IPS DF 4.7 (cell line): ENCODE measurements at regions not wholly inside any gene's neighbourhood (a gene's known extent, or its start where the extent isn't known, plus 50 kb on each side); places are given as distances from the start of the nearest gene placed in this dataset.
A peak's percentile ranks its signal among the peaks of the same experiment; 100 is the strongest.
"Not testable (repeated sequence)": the region's sequence is repeated elsewhere in the genome, so short reads cannot be mapped to it uniquely, and the experiment has no call there.

Experiments used
- DNase-seq: peaks from one replicate; pipeline ENCODE4 v3.0.0-alpha.2; 2013; ENCODE audit warnings: low spot score; ENCODE audit errors: extremely low read depth

GRCh38 chr3:135629701-135630408 is 335.7 kb upstream of the PPP2R3A start:
- DNase-seq, result no peak

- DNase-seq, result no peak
These were observed 332.9 kb upstream of the PPP2R3A start for GRCh38 chr3:135632556-135633065.

GRCh38 chr3:135633078-135633477 is 332.4 kb upstream of the PPP2R3A start:
- no peak for DNase-seq

GRCh38 chr3:135636596-135636995 is 328.9 kb upstream of the PPP2R3A start:
- DNase-seq, result no peak

GRCh38 chr3:135637013-135637412 is 328.5 kb upstream of the PPP2R3A start:
- no peak for DNase-seq

- no peak for DNase-seq
These were observed 323.8 kb upstream of the PPP2R3A start for GRCh38 chr3:135641761-135642160.

- no peak for DNase-seq
These were observed 320.0 kb upstream of the PPP2R3A start for GRCh38 chr3:135645541-135645940.

- no peak for DNase-seq
These were observed 318.7 kb upstream of the PPP2R3A start for GRCh38 chr3:135646873-135647272.

- DNase-seq, result no peak
These were observed 316.2 kb upstream of the PPP2R3A start for GRCh38 chr3:135649361-135649760.

GRCh38 chr3:135650309-135650708 is 315.2 kb upstream of the PPP2R3A start:
- DNase-seq, result no peak

- DNase-seq, result no peak
These were observed 313.1 kb upstream of the PPP2R3A start for GRCh38 chr3:135652388-135652787.

GRCh38 chr3:135655328-135655727 is 310.2 kb upstream of the PPP2R3A start:
- DNase-seq, result no peak

GRCh38 chr3:135658451-135658850 is 307.1 kb upstream of the PPP2R3A start:
- not testable (repeated sequence) for DNase-seq

GRCh38 chr3:135667061-135667460 is 298.5 kb upstream of the PPP2R3A start:
- DNase-seq, result no peak

GRCh38 chr3:135674508-135674907 is 291.0 kb upstream of the PPP2R3A start:
- no peak for DNase-seq

GRCh38 chr3:135678386-135678785 is 287.1 kb upstream of the PPP2R3A start:
- no peak for DNase-seq

- DNase-seq, result no peak
These were observed 277.5 kb upstream of the PPP2R3A start for GRCh38 chr3:135688003-135688402.

- no peak for DNase-seq
These were observed 274.9 kb upstream of the PPP2R3A start for GRCh38 chr3:135690664-135691063.

- no peak for DNase-seq
These were observed 274.3 kb upstream of the PPP2R3A start for GRCh38 chr3:135691240-135691639.

GRCh38 chr3:135694142-135694541 is 271.4 kb upstream of the PPP2R3A start:
- peak; percentile 22 for DNase-seq

- DNase-seq, result no peak
These were observed 265.8 kb upstream of the PPP2R3A start for GRCh38 chr3:135699741-135700140.

- no peak for DNase-seq
These were observed 258.7 kb upstream of the PPP2R3A start for GRCh38 chr3:135706758-135707375.

GRCh38 chr3:135719449-135719848 is 246.1 kb upstream of the PPP2R3A start:
- DNase-seq, result no peak
